Kidney (tissue), 13 donors: ENCODE measurements at regions not wholly inside any gene's neighbourhood (a gene's known extent, or its start where the extent isn't known, plus 50 kb on each side); places are given as distances from the start of the nearest gene placed in this dataset.

Experiments used
- DNase-seq, 5 donors: peaks; one replicate each; pipeline ENCODE4 v3.0.0-alpha.2; 2013 to 2020
- FAIRE-seq: peaks from 2 replicates; lab custom pipeline; 2012; peaks lifted over from hg19 to GRCh38; lab: Jason Lieb, UNC
- H3K27ac ChIP-seq, 2 donors: one replicate each; pipeline ENCODE4 v1.7.0; 2013; ENCODE audit warnings: low read depth in 2 of 2, low read length in 2 of 2, inconsistent platforms in 1 of 2
- H3K27me3 ChIP-seq: one replicate; pipeline ENCODE4 v1.7.1; 2013; ENCODE audit warnings: low read length, inconsistent platforms; ENCODE audit not compliant: control insufficient read depth, insufficient read depth
- H3K36me3 ChIP-seq, 3 donors: one replicate each; pipeline versions ENCODE4 v1.7.0 to v1.7.1; 2013; ENCODE audit warnings: low read length in 3 of 3, control low read depth in 1 of 3, inconsistent platforms in 1 of 3; ENCODE audit not compliant: insufficient read depth in 3 of 3, control insufficient read depth in 2 of 3
- H3K4me1 ChIP-seq, 3 donors: one replicate each; pipeline versions ENCODE4 v1.7.0 to v1.7.1; 2013; ENCODE audit warnings: low read length in 3 of 3, inconsistent platforms in 1 of 3, low read depth in 1 of 3; ENCODE audit not compliant: control insufficient read depth in 2 of 3, insufficient read depth in 2 of 3
- H3K4me3 ChIP-seq, 3 donors: one replicate each; pipeline versions ENCODE4 v1.7.0 to v1.8.1; 2013; ENCODE audit warnings: low read length in 3 of 3, control low read depth in 1 of 3, inconsistent platforms in 1 of 3
- H3K9ac ChIP-seq, 3 donors: one replicate each; pipeline versions ENCODE4 v1.7.0 to v1.7.1; 2013; ENCODE audit warnings: low read length in 3 of 3, control low read depth in 1 of 3, inconsistent platforms in 1 of 3
- H3K9me3 ChIP-seq, 3 donors: one replicate each; pipeline versions ENCODE4 v1.7.0 to v1.7.1; 2013; ENCODE audit warnings: low read length in 3 of 3, control low read depth in 1 of 3, inconsistent platforms in 1 of 3; ENCODE audit not compliant: control insufficient read depth in 2 of 3, insufficient read depth in 1 of 3
- CTCF ChIP-seq: IDR thresholded peaks from 3 replicates; pipeline ENCODE4 v1.5.1; 2012; ENCODE audit warnings: mild to moderate bottlenecking, moderate library complexity, borderline replicate concordance; ENCODE audit not compliant: insufficient read depth; ENCODE audit errors: extremely low read depth
- intact Hi-C: fragments of 100-400 bp; cut with DNase I; formaldehyde crosslinking; loops from one replicate; pipeline ENCODE4 v1.11.1; 2022
- donor health status: control.
- donor health status: control.
- donor health status: control.
- donor health status: control.
- donor health status: control.
- donor health status: DM: yes; HTN: yes; CAD: no.
- donor health status: Normal renal cell carcinoma (clear cell type).

GRCh38 chr6:140049251-140049650 is 674.8 kb upstream of the CITED2 start:
- no peaks in the 10 kb centered on the region for H3K4me1 ChIP-seq
- no peak overlapping the region for H3K27ac ChIP-seq
- H3K9me3 ChIP-seq: no peaks in the 10 kb centered on the region
- DNase-seq (no peak), FAIRE-seq (no peak)
- H3K4me3 ChIP-seq: no peak overlapping the region
- intact Hi-C loops: no loop called here
- no peaks in the 10 kb centered on the region for H3K36me3 ChIP-seq
- TF ChIP-seq CTCF: no peak
- no peak overlapping the region for H3K9ac ChIP-seq
- H3K27me3 ChIP-seq: no peaks in the 10 kb centered on the region

- Histone ChIP-seq H3K4me3 (no peak overlapping the region), H3K9me3 (no peaks in the 10 kb centered on the region), H3K9ac (no peak overlapping the region), H3K4me1 (no peaks in the 10 kb centered on the region), H3K27me3 (no peaks in the 10 kb centered on the region), H3K36me3 (no peaks in the 10 kb centered on the region), H3K27ac (no peak overlapping the region)
- no peak for DNase-seq
- intact Hi-C loops: no loop called here
- no peak for TF ChIP-seq CTCF
- FAIRE-seq: no peak
These were observed 673.8 kb upstream of the CITED2 start for GRCh38 chr6:140048202-140048790.

GRCh38 chr6:140047321-140047720 is 672.9 kb upstream of the CITED2 start:
- H3K27me3 ChIP-seq: no peaks in the 10 kb centered on the region
- no peaks in the 10 kb centered on the region for H3K9me3 ChIP-seq
- intact Hi-C loops: no loop called here
- no peak overlapping the region for H3K4me3 ChIP-seq
- no peaks in the 10 kb centered on the region for H3K36me3 ChIP-seq
- FAIRE-seq (no peak), DNase-seq (no peak)
- H3K4me1 ChIP-seq: no peaks in the 10 kb centered on the region
- TF ChIP-seq CTCF: no peak
- no peak overlapping the region for H3K9ac ChIP-seq
- H3K27ac ChIP-seq: no peak overlapping the region
